GM12872 (cell line): ENCODE measurements at regions not wholly inside any gene's neighbourhood (a gene's known extent, or its start where the extent isn't known, plus 50 kb on each side); places are given as distances from the start of the nearest gene placed in this dataset.

Source experiments
- TF ChIP-seq, protein P1 (sequence below): IDR thresholded peaks from 3 replicates; pipeline ENCODE4 v1.5.1; 2011; ENCODE audit warnings: low read depth, mild to moderate bottlenecking, low read length, moderate library complexity; ENCODE audit not compliant: insufficient read depth

DNA sequence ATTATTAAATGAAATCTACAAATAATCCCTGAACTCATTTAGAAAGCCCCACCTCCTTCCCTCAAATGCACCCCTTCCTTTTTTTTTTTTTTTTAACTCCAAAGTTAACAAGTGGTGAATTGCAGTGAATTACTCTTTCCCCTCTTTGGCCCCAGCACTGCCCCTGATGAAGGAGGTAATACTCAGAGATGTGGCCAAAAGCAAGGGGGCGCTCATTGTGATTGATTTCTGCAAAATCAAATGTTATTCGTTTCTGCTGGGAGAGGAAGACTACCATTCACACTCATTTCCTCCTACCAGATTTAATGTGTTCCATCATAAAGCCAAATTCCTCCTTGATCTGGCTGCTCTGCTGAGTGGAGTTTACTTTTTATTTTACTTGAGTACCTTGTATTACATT is 259.4 kb downstream of the GPD2 start:
- TF ChIP-seq, protein P1, sequence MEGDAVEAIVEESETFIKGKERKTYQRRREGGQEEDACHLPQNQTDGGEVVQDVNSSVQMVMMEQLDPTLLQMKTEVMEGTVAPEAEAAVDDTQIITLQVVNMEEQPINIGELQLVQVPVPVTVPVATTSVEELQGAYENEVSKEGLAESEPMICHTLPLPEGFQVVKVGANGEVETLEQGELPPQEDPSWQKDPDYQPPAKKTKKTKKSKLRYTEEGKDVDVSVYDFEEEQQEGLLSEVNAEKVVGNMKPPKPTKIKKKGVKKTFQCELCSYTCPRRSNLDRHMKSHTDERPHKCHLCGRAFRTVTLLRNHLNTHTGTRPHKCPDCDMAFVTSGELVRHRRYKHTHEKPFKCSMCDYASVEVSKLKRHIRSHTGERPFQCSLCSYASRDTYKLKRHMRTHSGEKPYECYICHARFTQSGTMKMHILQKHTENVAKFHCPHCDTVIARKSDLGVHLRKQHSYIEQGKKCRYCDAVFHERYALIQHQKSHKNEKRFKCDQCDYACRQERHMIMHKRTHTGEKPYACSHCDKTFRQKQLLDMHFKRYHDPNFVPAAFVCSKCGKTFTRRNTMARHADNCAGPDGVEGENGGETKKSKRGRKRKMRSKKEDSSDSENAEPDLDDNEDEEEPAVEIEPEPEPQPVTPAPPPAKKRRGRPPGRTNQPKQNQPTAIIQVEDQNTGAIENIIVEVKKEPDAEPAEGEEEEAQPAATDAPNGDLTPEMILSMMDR = no peak

DNA sequence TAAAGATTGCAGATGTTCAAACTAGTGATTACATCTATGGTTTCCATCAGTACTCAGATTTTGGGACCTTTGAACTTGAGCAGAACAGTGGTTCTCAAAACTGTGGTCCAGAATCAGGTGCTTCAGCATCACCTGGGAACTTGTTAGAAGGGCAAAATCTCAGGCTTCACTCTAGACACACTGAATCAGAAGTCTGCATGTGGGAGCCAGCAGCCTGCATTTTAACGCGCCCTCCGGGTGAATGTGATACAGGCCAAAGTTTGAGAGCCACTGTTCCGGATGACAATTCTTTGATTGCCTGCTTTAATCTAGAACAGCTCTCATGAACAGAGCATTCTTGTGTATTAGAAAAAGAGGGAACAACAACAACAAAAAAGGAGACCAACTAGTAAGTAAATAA is 261.7 kb downstream of the GPD2 start:
- TF ChIP-seq, protein P1 = no peak

DNA sequence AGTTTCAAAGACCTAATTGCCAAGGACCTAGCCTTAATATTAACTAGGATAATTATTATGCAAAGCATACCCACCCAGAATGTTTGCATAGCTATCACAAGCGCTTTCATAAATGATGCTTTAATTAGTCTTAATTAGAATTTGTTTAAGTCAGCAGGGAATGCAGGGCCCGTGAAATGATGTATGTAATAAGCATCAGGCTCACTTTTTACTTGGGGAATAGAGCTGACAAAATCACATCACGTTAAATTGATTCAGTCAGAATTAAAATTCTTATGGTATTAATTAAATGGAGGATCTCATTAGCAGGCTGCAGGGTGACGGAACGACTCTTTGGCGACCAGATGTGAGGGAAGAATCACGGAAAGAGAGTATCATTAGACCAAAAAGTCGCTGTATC is 264.5 kb downstream of the GPD2 start:
- TF ChIP-seq, protein P1 = no peak

- TF ChIP-seq, protein P1 = no peak
These were observed 266.4 kb downstream of the GPD2 start for GRCh38 chr2:156702541-156702940.

- TF ChIP-seq, protein P1 = no peak
These were observed 267.5 kb downstream of the GPD2 start for GRCh38 chr2:156703642-156704041.

GRCh38 chr2:156704132-156704531 is 268.0 kb downstream of the GPD2 start:
- TF ChIP-seq, protein P1 = no peak

DNA sequence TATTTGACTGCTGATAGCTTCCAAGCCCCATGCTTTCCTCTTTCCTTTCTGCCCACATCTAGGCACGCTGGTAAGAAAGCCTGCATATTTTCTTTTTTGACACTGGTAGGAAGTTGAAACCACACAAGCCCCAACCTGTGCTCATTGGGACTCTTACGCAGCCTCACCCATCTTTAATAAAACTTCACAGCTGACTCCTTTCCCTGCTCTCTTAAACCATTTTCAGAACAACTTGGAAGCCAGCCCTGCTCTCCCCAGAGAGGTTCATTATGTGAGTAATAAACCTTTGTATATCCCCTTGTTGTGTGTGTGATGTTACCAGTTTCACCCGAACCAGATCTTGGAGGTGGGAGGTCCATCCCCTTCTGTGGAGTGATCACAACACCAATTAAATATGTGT is 268.4 kb downstream of the GPD2 start:
- TF ChIP-seq, protein P1 = no peak

DNA sequence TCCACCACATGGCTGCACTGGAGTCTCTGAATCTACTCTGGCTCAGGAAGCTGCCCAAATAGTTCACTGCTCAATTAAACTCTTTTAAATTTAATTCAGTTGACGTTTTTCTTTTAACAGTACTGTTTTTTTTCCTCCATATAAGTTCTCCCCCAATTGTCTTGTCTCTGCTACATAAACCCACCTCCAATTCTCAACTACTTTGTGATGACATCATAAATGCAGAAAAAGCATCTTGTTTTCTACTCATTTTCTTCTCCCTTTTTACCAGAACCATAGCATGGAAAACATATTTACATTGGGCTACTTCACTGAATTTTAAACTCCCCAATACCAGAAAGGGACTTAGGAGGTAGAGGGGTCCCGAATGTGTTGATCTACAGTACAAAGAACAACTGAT is 270.4 kb downstream of the GPD2 start:
- TF ChIP-seq, protein P1 = no peak
